OCI-LY7 (cell line): ENCODE measurements at regions not wholly inside any gene's neighbourhood (a gene's known extent, or its start where the extent isn't known, plus 50 kb on each side); places are given as distances from the start of the nearest gene placed in this dataset.

Experiments used
- EZH2phosphoT487 ChIP-seq: fragments of 200-600 bp; sonication (generic); IDR thresholded peaks from 2 replicates; pipeline ENCODE4 v1.6.1; 2018; ENCODE audit warnings: low read depth, borderline replicate concordance, mild to moderate bottlenecking, mixed run types, antibody characterized with exemption, low read length, moderate library complexity, mixed read lengths
- TF ChIP-seq, protein P1 (sequence below): fragments of 200-600 bp; sonication (generic); conservative IDR thresholded peaks from 2 replicates; pipeline ENCODE4 v1.5.1; 2014; ENCODE audit warnings: mild to moderate bottlenecking, antibody characterized with exemption, low read length, moderate library complexity, mixed read lengths

GRCh38 chr2:175823002-175823706 is 178.9 kb downstream of the LNPK start:
- TF ChIP-seq, protein P1, sequence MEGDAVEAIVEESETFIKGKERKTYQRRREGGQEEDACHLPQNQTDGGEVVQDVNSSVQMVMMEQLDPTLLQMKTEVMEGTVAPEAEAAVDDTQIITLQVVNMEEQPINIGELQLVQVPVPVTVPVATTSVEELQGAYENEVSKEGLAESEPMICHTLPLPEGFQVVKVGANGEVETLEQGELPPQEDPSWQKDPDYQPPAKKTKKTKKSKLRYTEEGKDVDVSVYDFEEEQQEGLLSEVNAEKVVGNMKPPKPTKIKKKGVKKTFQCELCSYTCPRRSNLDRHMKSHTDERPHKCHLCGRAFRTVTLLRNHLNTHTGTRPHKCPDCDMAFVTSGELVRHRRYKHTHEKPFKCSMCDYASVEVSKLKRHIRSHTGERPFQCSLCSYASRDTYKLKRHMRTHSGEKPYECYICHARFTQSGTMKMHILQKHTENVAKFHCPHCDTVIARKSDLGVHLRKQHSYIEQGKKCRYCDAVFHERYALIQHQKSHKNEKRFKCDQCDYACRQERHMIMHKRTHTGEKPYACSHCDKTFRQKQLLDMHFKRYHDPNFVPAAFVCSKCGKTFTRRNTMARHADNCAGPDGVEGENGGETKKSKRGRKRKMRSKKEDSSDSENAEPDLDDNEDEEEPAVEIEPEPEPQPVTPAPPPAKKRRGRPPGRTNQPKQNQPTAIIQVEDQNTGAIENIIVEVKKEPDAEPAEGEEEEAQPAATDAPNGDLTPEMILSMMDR: no peak
- TF ChIP-seq EZH2phosphoT487: no peak
